Adrenal gland (tissue), 9 donors: ENCODE measurements at regions not wholly inside any gene's neighbourhood (a gene's known extent, or its start where the extent isn't known, plus 50 kb on each side); places are given as distances from the start of the nearest gene placed in this dataset.

Experiments
- DNase-seq, 7 donors: peaks; one replicate each; pipeline ENCODE4 v3.0.0-alpha.2; 2019 to 2020
- H3K27ac ChIP-seq, 5 donors: fragments of 200-600 bp; sonication (generic) in 4 of 5; 1 replicate in 3 of 5; 2 replicates in 2 of 5; pipeline versions ENCODE4 v1.5.1 to v1.8.0; 2016 to 2020; ENCODE audit warnings: mild to moderate bottlenecking in 1 of 5
- H3K27me3 ChIP-seq: fragments of 200-600 bp; 2 replicates; pipeline ENCODE4 v1.8.0; 2021
- H3K36me3 ChIP-seq, 2 donors: fragments of 200-600 bp; replicated peaks in 1 of 2; 1 replicate in 1 of 2; 2 replicates in 1 of 2; pipeline versions ENCODE4 v1.5.1 to v1.8.0; 2018 to 2022
- H3K4me1 ChIP-seq, 2 donors: fragments of 200-600 bp; replicated peaks in 1 of 2; 1 replicate in 1 of 2; 2 replicates in 1 of 2; pipeline versions ENCODE4 v1.5.1 to v1.8.0; 2018 to 2021
- H3K4me3 ChIP-seq, 4 donors: fragments of 200-600 bp; sonication (generic) in 3 of 4; one replicate each; pipeline ENCODE4 v1.5.1; 2016 to 2018
- H3K9me3 ChIP-seq, 3 donors: fragments of 200-600 bp; sonication (generic) in 1 of 3; replicated peaks in 1 of 3; 1 replicate in 2 of 3; 2 replicates in 1 of 3; pipeline versions ENCODE4 v1.5.1 to v1.8.0; 2016 to 2021
- CTCF ChIP-seq, 6 experiments: fragments of 450-650 bp in 4 of 6; fragments of 200-600 bp in 2 of 6; sonication (generic) in 1 of 6; IDR thresholded peaks; 1 replicate in 5 of 6; 2 replicates in 1 of 6; pipeline versions ENCODE4 v1.5.1 to v1.8.0; 2016 to 2021; ENCODE audit warnings: antibody characterized with exemption in 6 of 6, mild to moderate bottlenecking in 2 of 6, moderate library complexity in 1 of 6
- POLR2A ChIP-seq, 2 donors: fragments of 450-650 bp; IDR thresholded peaks; one replicate each; pipeline ENCODE4 v1.6.1; 2017; ENCODE audit warnings: antibody characterized with exemption in 2 of 2, mild to moderate bottlenecking in 2 of 2, moderate library complexity in 1 of 2
- WGBS, 4 donors: extraction: QIAGEN DNeasy Blood & Tissue Kit in 2 of 4; methylation state at CpG; one replicate each; pipeline versions ENCODE4 v1.1.5 to v1.1.7; 2013 to 2017; 5-methylcytosine and 5-hydroxymethylcytosine counted together
- intact Hi-C, 2 donors: fragments of 100-400 bp; cut with DNase I; formaldehyde crosslinking; loops; one replicate each; pipeline versions ENCODE4 v1.14.1 to v1.15.0; 2022 to 2023
- donor health status: healthy with polysubstance abuse.
- donor health status: Bipolar disorder and iron deficiency.
- donor health status: DM: yes; HTN: yes; CAD: no.
- donor health status: DM: no; HTN: no; CAD: no.
- donor health status: DM: no; HTN: no; CAD: no.

GRCh38 chr6:42505385-42505718 is 53.6 kb upstream of the TRERF1 start:
- DNase-seq: no peak
- Histone ChIP-seq H3K9me3 (no peaks in the 10 kb centered on the region), H3K27me3 (no peaks in the 10 kb centered on the region), H3K36me3 (no peaks in the 10 kb centered on the region), H3K4me3 (no peak overlapping the region), H3K27ac (no peak overlapping the region), H3K4me1 (peaks cover 0 to 10% of the 10 kb centered on the region in 2 donors)
- intact Hi-C loops: no loop called here
- TF ChIP-seq POLR2A (IDR thresholded peaks at IDR 0.05) (no peak), CTCF (IDR thresholded peaks at IDR 0.05) (no peak)
- WGBS, 4 donors: 9 to 31% (median 13%) methylated on average over 1 of the region's 1 CpG

GRCh38 chr6:42503894-42504293 is 52.2 kb upstream of the TRERF1 start:
- TF ChIP-seq POLR2A (IDR thresholded peaks at IDR 0.05) (no peak), CTCF (IDR thresholded peaks at IDR 0.05) (no peak)
- Histone ChIP-seq H3K27ac (no peak overlapping the region), H3K4me3 (no peak overlapping the region), H3K27me3 (no peaks in the 10 kb centered on the region), H3K4me1 (peaks cover 0 to 10% of the 10 kb centered on the region in 2 donors), H3K9me3 (no peaks in the 10 kb centered on the region), H3K36me3 (no peaks in the 10 kb centered on the region)
- intact Hi-C loops: no loop called here
- no peak for DNase-seq
- WGBS, 4 donors: 88 to 93% (median 90%) methylated on average over 3 of the region's 3 CpGs

- H3K27me3 ChIP-seq: no peaks in the 10 kb centered on the region
- H3K4me3 ChIP-seq: no peak overlapping the region
- H3K36me3 ChIP-seq: no peaks in the 10 kb centered on the region
- H3K9me3 ChIP-seq: no peaks in the 10 kb centered on the region
- intact Hi-C loops: no loop called here
- TF ChIP-seq POLR2A (IDR thresholded peaks at IDR 0.05) (no peak), CTCF (IDR thresholded peaks at IDR 0.05) (no peak)
- no peak for DNase-seq
- H3K27ac ChIP-seq: no peak overlapping the region
- peaks cover 0 to 5% of the 10 kb centered on the region in 2 donors for H3K4me1 ChIP-seq
- WGBS, 4 donors: 79 to 91% (median 88%) methylated on average over 3 of the region's 3 CpGs
Measured at GRCh38 chr6:42502990-42503389, 51.3 kb upstream of the TRERF1 start.

GRCh38 chr6:42502127-42502526 is 50.4 kb upstream of the TRERF1 start:
- intact Hi-C loops: no loop called here
- H3K27ac ChIP-seq: no peak overlapping the region
- H3K27me3 ChIP-seq: no peaks in the 10 kb centered on the region
- H3K4me1 ChIP-seq: no peaks in the 10 kb centered on the region
- no peak overlapping the region for H3K4me3 ChIP-seq
- TF ChIP-seq POLR2A (IDR thresholded peaks at IDR 0.05) (no peak), CTCF (IDR thresholded peaks at IDR 0.05) (no peak)
- no peaks in the 10 kb centered on the region for H3K36me3 ChIP-seq
- WGBS, 4 donors: 85 to 93% (median 89%) methylated on average over 1 of the region's 1 CpG
- H3K9me3 ChIP-seq: no peaks in the 10 kb centered on the region
- DNase-seq: no peak
